Activated CD4-positive, alpha-beta T cell treated with anti-CD3 and anti-CD28 coated beads for 36 hours (primary cell): ENCODE measurements at regions not wholly inside any gene's neighbourhood (a gene's known extent, or its start where the extent isn't known, plus 50 kb on each side); places are given as distances from the start of the nearest gene placed in this dataset.
A peak's percentile ranks its signal among the peaks of the same experiment; 100 is the strongest.

Experiments used
- ATAC-seq: fragments of 200-7000 bp; cut with Tn5 transposase; one replicate; pipeline ENCODE4 v1.10.0; 2021; ENCODE audit warnings: mild to moderate bottlenecking, moderate library complexity
- CTCF ChIA-PET: fragments of 350-600 bp; sonication (Branson Sonifier 250); formaldehyde crosslinking; loops from one replicate; lab custom pipeline; 2021; ENCODE audit warnings: antibody characterized with exemption; lab: Charles Lee
- POLR2A ChIA-PET: fragments of 350-600 bp; sonication (Branson Sonifier 250); formaldehyde crosslinking; loops from one replicate; lab custom pipeline; 2021; ENCODE audit warnings: antibody characterized with exemption, inconsistent platforms; lab: Charles Lee
- DNase-seq: peaks from one replicate; pipeline ENCODE4 v3.0.0-alpha.2; 2020
- H3K27ac Mint-ChIP-seq: one replicate; pipeline ENCODE4 v1.8.0; 2021; ENCODE audit warnings: mixed read lengths
- H3K27me3 Mint-ChIP-seq: one replicate; pipeline ENCODE4 v1.8.0; 2021; ENCODE audit warnings: mixed read lengths
- H3K36me3 Mint-ChIP-seq: one replicate; pipeline ENCODE4 v1.8.0; 2021; ENCODE audit warnings: low read depth, mixed read lengths
- H3K4me1 Mint-ChIP-seq: one replicate; pipeline ENCODE4 v1.8.0; 2021; ENCODE audit warnings: mixed read lengths
- H3K4me3 Mint-ChIP-seq: one replicate; pipeline ENCODE4 v1.8.0; 2021; ENCODE audit warnings: mild to moderate bottlenecking, moderate library complexity, mixed read lengths
- H3K9me3 Mint-ChIP-seq: one replicate; pipeline ENCODE4 v1.8.0; 2021; ENCODE audit warnings: low read depth, mixed read lengths
- intact Hi-C, 2 experiments: fragments of 100-400 bp; cut with DNase I in 1 of 2; cut with micrococcal nuclease in 1 of 2; formaldehyde crosslinking; loops; one replicate each; pipeline versions ENCODE4 v1.14.2 to v1.15.1; 2022 to 2024; cut with DNase I, micrococcal nuclease

DNA sequence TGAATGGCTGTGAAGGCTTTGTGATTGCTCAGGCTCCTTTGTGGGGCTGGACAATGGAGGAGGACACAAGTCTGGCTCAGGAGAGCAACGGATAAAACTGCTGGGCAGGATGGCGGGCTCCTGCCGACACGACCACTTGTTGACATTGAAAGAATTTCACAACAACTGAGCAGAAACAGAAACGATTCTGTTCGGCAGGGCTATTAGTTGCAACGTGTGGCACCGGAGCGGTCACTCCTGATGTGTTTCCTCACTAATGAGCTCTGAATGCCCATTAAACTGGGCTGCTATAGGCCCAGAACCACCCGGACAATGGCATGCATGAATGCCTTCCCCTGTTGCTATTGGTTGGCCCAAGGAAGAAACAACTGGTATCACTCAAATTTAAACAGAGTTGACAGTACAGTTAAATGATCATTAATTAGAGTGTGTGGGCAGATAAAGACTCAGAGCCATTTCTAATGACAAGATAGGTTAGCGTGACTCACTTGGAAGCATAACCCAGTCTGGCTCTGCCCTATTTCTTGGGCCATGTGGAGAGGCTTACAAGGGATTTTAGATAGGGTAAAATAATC is 142.9 kb downstream of the ASCL1 start:
- H3K9me3 Mint-ChIP-seq: peaks cover 4% of the 10 kb centered on the region
- ChIA-PET POLR2A (no interaction called here), CTCF (no interaction called here)
- no peaks in the 10 kb centered on the region for H3K36me3 Mint-ChIP-seq
- ATAC-seq (no peak), DNase-seq (no peak)
- intact Hi-C loops: no loop called here
- H3K27me3 Mint-ChIP-seq: peaks cover 7% of the 10 kb centered on the region
- H3K4me1 Mint-ChIP-seq: peaks cover 2% of the 10 kb centered on the region
- no peak overlapping the region for H3K27ac Mint-ChIP-seq
- no peak overlapping the region for H3K4me3 Mint-ChIP-seq

GRCh38 chr12:103102225-103102744 is 144.8 kb downstream of the ASCL1 start:
- Mint-ChIP-seq H3K9me3 (peaks cover 4% of the 10 kb centered on the region), H3K27ac (no peak overlapping the region), H3K36me3 (no peaks in the 10 kb centered on the region), H3K4me1 (peaks cover 2% of the 10 kb centered on the region), H3K4me3 (no peak overlapping the region), H3K27me3 (peaks cover 7% of the 10 kb centered on the region)
- ChIA-PET CTCF (interaction anchor here (0.6 kb wide), 1 partner anchor 130 kb away, joined by 3 read pairs; no protein-coding TSS in a partner anchor), POLR2A (no interaction called here)
- intact Hi-C loops: no loop called here
- no peak for DNase-seq
- peak; percentile 75 for ATAC-seq

DNA sequence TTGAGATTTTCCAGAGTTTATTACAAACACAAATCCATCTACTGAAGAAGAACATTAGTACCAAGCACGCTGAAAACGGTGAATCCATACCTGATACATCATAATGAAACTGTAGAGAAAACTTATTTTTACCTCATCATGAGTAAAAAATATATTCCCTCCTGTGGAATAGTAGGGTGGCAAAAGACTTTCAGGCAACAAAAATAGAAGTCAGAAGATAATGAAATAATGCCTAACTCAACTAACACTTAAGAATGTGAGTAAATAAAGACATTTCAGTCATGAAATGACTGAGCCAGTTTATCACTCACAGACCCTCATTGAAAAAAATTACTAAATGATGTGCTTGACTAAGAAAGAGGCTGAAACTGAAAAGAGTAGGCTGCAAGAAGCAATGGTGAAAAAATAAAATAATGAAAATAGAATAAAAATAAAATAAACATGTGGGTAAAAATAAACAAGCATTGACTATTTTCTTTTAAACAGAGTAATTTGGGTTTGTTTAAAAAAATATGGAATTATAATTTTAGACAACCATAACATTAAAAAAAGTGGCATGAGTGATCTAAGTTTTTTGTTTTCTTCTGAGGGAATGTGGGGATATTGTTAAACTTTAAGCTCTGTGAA is 148.6 kb downstream of the ASCL1 start:
- Mint-ChIP-seq H3K4me3 (no peak overlapping the region), H3K27me3 (peaks cover 7% of the 10 kb centered on the region), H3K4me1 (peaks cover 2% of the 10 kb centered on the region), H3K27ac (no peak overlapping the region), H3K9me3 (peaks cover 2% of the 10 kb centered on the region), H3K36me3 (no peaks in the 10 kb centered on the region)
- ChIA-PET CTCF (no interaction called here), POLR2A (no interaction called here)
- intact Hi-C loops: no loop called here
- DNase-seq (no peak), ATAC-seq (no peak)

DNA sequence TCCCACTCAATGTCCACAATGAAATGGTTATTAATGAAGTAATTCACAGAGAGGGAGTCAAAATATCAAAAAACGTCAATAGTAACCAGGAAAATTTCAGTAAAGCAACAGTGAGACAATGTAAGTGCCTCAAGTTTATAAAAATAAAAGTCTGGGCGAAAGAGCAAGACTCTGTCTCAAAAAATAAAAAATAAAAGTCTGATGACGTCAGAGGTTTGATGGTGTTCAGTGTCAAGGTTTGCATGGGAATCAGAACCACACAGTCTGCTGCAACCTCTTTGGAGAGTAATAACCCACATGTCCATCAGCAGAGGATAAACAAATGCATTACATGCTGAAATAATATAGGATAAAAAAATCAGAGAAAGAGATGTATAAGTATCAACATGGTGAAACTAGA is 152.4 kb downstream of the ASCL1 start:
- Mint-ChIP-seq H3K4me3 (no peak overlapping the region), H3K4me1 (no peaks in the 10 kb centered on the region), H3K27me3 (peaks cover 4% of the 10 kb centered on the region), H3K9me3 (no peaks in the 10 kb centered on the region), H3K36me3 (no peaks in the 10 kb centered on the region), H3K27ac (no peak overlapping the region)
- DNase-seq: no peak
- CTCF ChIA-PET: no interaction called here
- ATAC-seq: no peak
- intact Hi-C loops: no loop called here
- POLR2A ChIA-PET: no interaction called here

- H3K9me3 Mint-ChIP-seq: no peaks in the 10 kb centered on the region
- H3K27ac Mint-ChIP-seq: no peak overlapping the region
- H3K27me3 Mint-ChIP-seq: no peaks in the 10 kb centered on the region
- CTCF ChIA-PET: no interaction called here
- no peaks in the 10 kb centered on the region for H3K36me3 Mint-ChIP-seq
- H3K4me3 Mint-ChIP-seq: no peak overlapping the region
- intact Hi-C loops: no loop called here
- POLR2A ChIA-PET: no interaction called here
- DNase-seq (no peak), ATAC-seq (no peak)
- no peaks in the 10 kb centered on the region for H3K4me1 Mint-ChIP-seq
These were observed 157.0 kb downstream of the ASCL1 start for GRCh38 chr12:103114296-103115055.

- Mint-ChIP-seq H3K36me3 (no peaks in the 10 kb centered on the region), H3K4me3 (no peak overlapping the region), H3K9me3 (peaks cover 13% of the 10 kb centered on the region), H3K27me3 (peaks cover 5% of the 10 kb centered on the region), H3K27ac (no peak overlapping the region), H3K4me1 (no peaks in the 10 kb centered on the region)
- ATAC-seq (no peak), DNase-seq (no peak)
- CTCF ChIA-PET: no interaction called here
- intact Hi-C loops: no loop called here
- POLR2A ChIA-PET: no interaction called here
These were observed 171.5 kb downstream of the ASCL1 start for GRCh38 chr12:103128862-103129501.

GRCh38 chr12:103130564-103130963 is 173.1 kb downstream of the ASCL1 start:
- Mint-ChIP-seq H3K9me3 (peaks cover 18% of the 10 kb centered on the region), H3K27me3 (peaks cover 3% of the 10 kb centered on the region), H3K4me1 (no peaks in the 10 kb centered on the region), H3K4me3 (no peak overlapping the region), H3K27ac (no peak overlapping the region), H3K36me3 (no peaks in the 10 kb centered on the region)
- intact Hi-C loops: no loop called here
- DNase-seq: no peak
- ATAC-seq: no peak
- ChIA-PET POLR2A (no interaction called here), CTCF (no interaction called here)

DNA sequence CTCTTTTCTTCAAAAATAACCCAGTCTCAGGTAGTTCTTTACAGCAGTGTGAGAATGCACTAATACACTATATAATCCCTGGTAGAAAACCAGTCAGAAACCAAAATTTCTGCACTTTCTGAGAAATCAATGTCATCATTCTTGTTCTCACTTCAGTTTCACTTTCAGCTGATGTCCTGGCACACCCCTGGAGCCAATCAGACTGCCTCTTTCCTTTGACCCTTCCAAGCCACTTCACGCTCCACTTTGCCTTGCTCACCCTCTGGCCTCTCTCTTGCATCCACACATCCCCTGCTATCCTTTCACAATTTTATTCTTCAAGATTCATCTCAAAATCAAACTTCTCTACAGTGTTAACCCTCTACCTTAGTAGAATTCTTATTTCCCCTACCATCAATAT is 181.1 kb downstream of the ASCL1 start:
- ATAC-seq (no peak), DNase-seq (no peak)
- no peak overlapping the region for H3K4me3 Mint-ChIP-seq
- ChIA-PET POLR2A (no interaction called here), CTCF (no interaction called here)
- H3K9me3 Mint-ChIP-seq: peaks cover 10% of the 10 kb centered on the region
- H3K27me3 Mint-ChIP-seq: no peaks in the 10 kb centered on the region
- H3K4me1 Mint-ChIP-seq: no peaks in the 10 kb centered on the region
- H3K36me3 Mint-ChIP-seq: no peaks in the 10 kb centered on the region
- intact Hi-C loops: no loop called here
- H3K27ac Mint-ChIP-seq: no peak overlapping the region

- Mint-ChIP-seq H3K4me3 (no peak overlapping the region), H3K9me3 (peaks cover 3% of the 10 kb centered on the region), H3K36me3 (no peaks in the 10 kb centered on the region), H3K27me3 (no peaks in the 10 kb centered on the region), H3K4me1 (no peaks in the 10 kb centered on the region), H3K27ac (no peak overlapping the region)
- ChIA-PET CTCF (no interaction called here), POLR2A (no interaction called here)
- ATAC-seq: no peak
- intact Hi-C loops: no loop called here
- DNase-seq: no peak
These were observed 182.4 kb downstream of the ASCL1 start for GRCh38 chr12:103139876-103140275.

- ATAC-seq: no peak
- no peak for DNase-seq
- H3K27ac Mint-ChIP-seq: no peak overlapping the region
- no peaks in the 10 kb centered on the region for H3K36me3 Mint-ChIP-seq
- H3K27me3 Mint-ChIP-seq: no peaks in the 10 kb centered on the region
- H3K4me3 Mint-ChIP-seq: no peak overlapping the region
- H3K9me3 Mint-ChIP-seq: peaks cover 2% of the 10 kb centered on the region
- intact Hi-C loops: no loop called here
- no peaks in the 10 kb centered on the region for H3K4me1 Mint-ChIP-seq
- POLR2A ChIA-PET: no interaction called here
- CTCF ChIA-PET: no interaction called here
These were observed 182.8 kb downstream of the ASCL1 start for GRCh38 chr12:103140286-103140685.

- Mint-ChIP-seq H3K4me3 (no peak overlapping the region), H3K27ac (no peak overlapping the region), H3K36me3 (no peaks in the 10 kb centered on the region), H3K4me1 (no peaks in the 10 kb centered on the region), H3K27me3 (no peaks in the 10 kb centered on the region), H3K9me3 (no peaks in the 10 kb centered on the region)
- DNase-seq (no peak), ATAC-seq (no peak)
- intact Hi-C loops: no loop called here
- POLR2A ChIA-PET: no interaction called here
- CTCF ChIA-PET: interaction anchor here (1.0 kb wide), 1 partner anchor 18 kb away, joined by 3 read pairs; no protein-coding TSS in a partner anchor
These were observed 186.8 kb downstream of the ASCL1 start for GRCh38 chr12:103144278-103144677.
